Keratinocyte (primary cell): ENCODE measurements at regions not wholly inside any gene's neighbourhood (a gene's known extent, or its start where the extent isn't known, plus 50 kb on each side); places are given as distances from the start of the nearest gene placed in this dataset.

Source experiments
- DNase-seq: peaks from one replicate; pipeline ENCODE4 v3.0.0-alpha.2; 2011; ENCODE audit warnings: low read depth, missing footprints, low spot score
- FAIRE-seq: peaks from 2 replicates; lab custom pipeline; 2011; peaks lifted over from hg19 to GRCh38; lab: Jason Lieb, UNC
- H2AFZ ChIP-seq: 2 replicates; pipeline ENCODE4 v1.6.0; 2012; ENCODE audit warnings: low read length, control low read depth, inconsistent platforms; ENCODE audit not compliant: control insufficient read depth
- H3K27ac ChIP-seq: 2 replicates; pipeline ENCODE4 v1.5.1; 2011; ENCODE audit warnings: low read length; ENCODE audit not compliant: control insufficient read depth, insufficient read depth
- H3K27me3 ChIP-seq: 3 replicates; pipeline ENCODE4 v1.6.0; 2011; ENCODE audit warnings: low read length; ENCODE audit not compliant: control insufficient read depth, insufficient read depth; ENCODE audit errors: extremely low read depth
- H3K36me3 ChIP-seq, 2 experiments: 2 replicates in 1 of 2; 3 replicates in 1 of 2; pipeline ENCODE4 v1.5.1; 2011; ENCODE audit warnings: low read length in 2 of 2, mild to moderate bottlenecking in 1 of 2; ENCODE audit not compliant: control insufficient read depth in 2 of 2, insufficient read depth in 2 of 2; ENCODE audit errors: extremely low read depth in 1 of 2
- H3K4me1 ChIP-seq: 3 replicates; pipeline ENCODE4 v1.5.1; 2011; ENCODE audit warnings: low read length; ENCODE audit not compliant: control insufficient read depth, insufficient read depth; ENCODE audit errors: extremely low read depth
- H3K4me2 ChIP-seq: 3 replicates; pipeline ENCODE4 v1.6.0; 2011; ENCODE audit warnings: low read depth, low read length; ENCODE audit not compliant: control insufficient read depth, insufficient read depth; ENCODE audit errors: extremely low read depth
- H3K4me3 ChIP-seq, 3 experiments: fragments of 200-600 bp in 1 of 3; sonication (generic) in 1 of 3; 2 replicates in 2 of 3; 3 replicates in 1 of 3; pipeline ENCODE4 v1.5.1; 2011 to 2016; ENCODE audit warnings: low read length in 3 of 3, mild to moderate bottlenecking in 3 of 3, control low read depth in 2 of 3, inconsistent platforms in 1 of 3, low read depth in 1 of 3, mixed read lengths in 1 of 3, mixed run types in 1 of 3, moderate library complexity in 1 of 3; ENCODE audit not compliant: control insufficient read depth in 2 of 3, insufficient read depth in 2 of 3; ENCODE audit errors: extremely low read depth in 1 of 3
- H3K79me2 ChIP-seq: 2 replicates; pipeline ENCODE4 v1.6.0; 2012; ENCODE audit warnings: low read length; ENCODE audit not compliant: control insufficient read depth, insufficient read depth
- H3K9ac ChIP-seq: 3 replicates; pipeline ENCODE4 v1.6.0; 2011; ENCODE audit warnings: low read length; ENCODE audit not compliant: control insufficient read depth, insufficient read depth; ENCODE audit errors: extremely low read depth
- H3K9me1 ChIP-seq: 3 replicates; pipeline ENCODE4 v1.6.0; 2011; ENCODE audit warnings: low read length; ENCODE audit not compliant: control insufficient read depth, insufficient read depth; ENCODE audit errors: extremely low read depth
- H3K9me3 ChIP-seq: 2 replicates; pipeline ENCODE4 v1.5.1; 2012; ENCODE audit warnings: low read depth, low read length; ENCODE audit not compliant: control insufficient read depth
- H4K20me1 ChIP-seq: 3 replicates; pipeline ENCODE4 v1.6.0; 2011; ENCODE audit warnings: low read length; ENCODE audit not compliant: control insufficient read depth, insufficient read depth; ENCODE audit errors: extremely low read depth
- EZH2 ChIP-seq: IDR thresholded peaks from one replicate; pipeline ENCODE4 v1.6.1; 2012; ENCODE audit warnings: inconsistent platforms, mild to moderate bottlenecking, low read length, moderate library complexity
- dilution Hi-C: fragments of 300-500 bp; cut with MboI; formaldehyde crosslinking; loops from one replicate; pipeline ENCODE4 v1.7.0; 2020; ENCODE audit warnings: low sequenced_read_pairs; ENCODE audit not compliant: extremely low pct_ligation_motif_present
- TF ChIP-seq, protein P1 (sequence below), 3 experiments: IDR thresholded peaks in 1 of 3; conservative IDR thresholded peaks in 1 of 3; optimal IDR thresholded peaks in 1 of 3; 2 replicates in 2 of 3; 3 replicates in 1 of 3; pipeline versions ENCODE3 to v1.5.1; 2011; ENCODE audit warnings: low read length in 3 of 3, mild to moderate bottlenecking in 3 of 3, moderate library complexity in 2 of 3, control low read depth in 1 of 3, inconsistent platforms in 1 of 3; ENCODE audit not compliant: insufficient read depth in 2 of 3; ENCODE audit errors: extremely low read depth in 1 of 3

DNA sequence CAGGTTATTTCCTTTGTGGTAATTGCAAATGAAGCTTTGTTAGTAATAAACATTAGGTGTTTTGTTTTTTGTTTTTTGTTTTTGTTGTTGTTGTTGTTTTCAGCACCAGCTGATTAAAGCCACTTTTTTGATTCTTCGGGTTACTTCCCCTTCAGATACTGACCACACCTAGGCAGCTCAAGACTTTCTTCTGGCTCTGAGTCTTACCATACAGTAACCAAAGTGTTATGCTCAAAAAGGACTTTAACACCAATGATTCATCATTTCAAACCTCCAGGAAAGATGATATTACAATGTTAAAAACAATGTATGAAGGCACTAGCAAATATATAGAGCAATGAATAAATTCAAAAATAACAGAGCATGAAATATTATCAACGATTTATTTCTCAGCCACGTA is 265.2 kb upstream of the SP8 start:
- DNase-seq: no peak

DNA sequence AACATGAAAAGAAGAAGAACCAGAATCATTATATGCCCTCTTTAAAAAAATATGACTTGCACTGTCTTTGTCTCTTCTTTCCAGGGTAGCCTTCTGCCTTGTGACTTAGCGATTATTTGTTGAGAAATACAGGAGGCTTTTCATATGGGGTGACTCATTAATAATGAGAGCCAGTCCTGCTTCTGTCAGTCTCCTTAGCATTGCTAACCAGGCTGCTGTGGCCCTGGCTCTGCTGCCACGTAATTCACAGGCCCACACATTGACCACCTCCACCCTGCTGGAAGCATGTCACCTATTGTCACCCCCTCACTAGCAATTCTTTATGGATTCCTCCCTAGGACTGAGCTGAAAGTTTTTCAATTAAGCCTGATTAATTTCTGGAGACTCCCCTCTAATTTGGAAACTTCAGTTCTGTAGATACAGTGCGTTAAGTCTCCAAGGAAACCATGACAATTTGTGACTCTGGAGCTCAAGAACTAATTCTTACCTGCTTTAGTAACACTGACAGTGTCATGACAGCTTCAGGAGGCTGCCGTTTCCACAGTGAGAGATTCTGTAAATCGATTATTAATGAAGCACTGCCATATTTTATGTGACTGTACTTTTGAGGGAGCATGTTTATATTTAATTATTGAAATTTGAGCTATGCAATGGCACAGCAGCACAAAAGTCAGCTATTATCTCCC is 267.9 kb upstream of the SP8 start:
- Histone ChIP-seq H3K4me3 (no peak overlapping the region), H3K27me3 (no peaks in the 10 kb centered on the region), H3K27ac (no peak overlapping the region), H3K9ac (no peak overlapping the region), H2AFZ (no peak overlapping the region), H4K20me1 (no peaks in the 10 kb centered on the region), H3K4me1 (peaks cover 5% of the 10 kb centered on the region), H3K4me2 (no peak overlapping the region), H3K79me2 (no peaks in the 10 kb centered on the region), H3K9me3 (peaks cover 7% of the 10 kb centered on the region), H3K9me1 (no peaks in the 10 kb centered on the region), H3K36me3 (no peaks in the 10 kb centered on the region)
- no peak for FAIRE-seq
- no peak for DNase-seq
- dilution Hi-C loops: no loop called here
- TF ChIP-seq, protein P1, sequence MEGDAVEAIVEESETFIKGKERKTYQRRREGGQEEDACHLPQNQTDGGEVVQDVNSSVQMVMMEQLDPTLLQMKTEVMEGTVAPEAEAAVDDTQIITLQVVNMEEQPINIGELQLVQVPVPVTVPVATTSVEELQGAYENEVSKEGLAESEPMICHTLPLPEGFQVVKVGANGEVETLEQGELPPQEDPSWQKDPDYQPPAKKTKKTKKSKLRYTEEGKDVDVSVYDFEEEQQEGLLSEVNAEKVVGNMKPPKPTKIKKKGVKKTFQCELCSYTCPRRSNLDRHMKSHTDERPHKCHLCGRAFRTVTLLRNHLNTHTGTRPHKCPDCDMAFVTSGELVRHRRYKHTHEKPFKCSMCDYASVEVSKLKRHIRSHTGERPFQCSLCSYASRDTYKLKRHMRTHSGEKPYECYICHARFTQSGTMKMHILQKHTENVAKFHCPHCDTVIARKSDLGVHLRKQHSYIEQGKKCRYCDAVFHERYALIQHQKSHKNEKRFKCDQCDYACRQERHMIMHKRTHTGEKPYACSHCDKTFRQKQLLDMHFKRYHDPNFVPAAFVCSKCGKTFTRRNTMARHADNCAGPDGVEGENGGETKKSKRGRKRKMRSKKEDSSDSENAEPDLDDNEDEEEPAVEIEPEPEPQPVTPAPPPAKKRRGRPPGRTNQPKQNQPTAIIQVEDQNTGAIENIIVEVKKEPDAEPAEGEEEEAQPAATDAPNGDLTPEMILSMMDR (optimal IDR thresholded peaks at IDR 0.05 in 1 of 3, IDR thresholded peaks at IDR 0.05 in 1 of 3, conservative IDR thresholded peaks at IDR 0.05 in 1 of 3; ENCODE audit: extremely low read depth in 1 of 3, insufficient read depth in 2 of 3, low read length in 3 of 3): no peak
- TF ChIP-seq EZH2: no peak

More for the DNA sequence above, 265.2 kb upstream of the SP8 start:
- no peak overlapping the region for H3K9ac ChIP-seq
- H3K9me3 ChIP-seq: no peaks in the 10 kb centered on the region
- H3K4me1 ChIP-seq: no peaks in the 10 kb centered on the region
- no peak overlapping the region for H3K4me2 ChIP-seq
- no peak for FAIRE-seq
- H3K9me1 ChIP-seq: no peaks in the 10 kb centered on the region
- no peaks in the 10 kb centered on the region for H4K20me1 ChIP-seq
- no peaks in the 10 kb centered on the region for H3K27me3 ChIP-seq
- dilution Hi-C loops: no loop called here
- no peak overlapping the region for H3K4me3 ChIP-seq
- no peak for TF ChIP-seq EZH2
- TF ChIP-seq, protein P1 (optimal IDR thresholded peaks at IDR 0.05 in 1 of 3, IDR thresholded peaks at IDR 0.05 in 1 of 3, conservative IDR thresholded peaks at IDR 0.05 in 1 of 3; ENCODE audit: extremely low read depth in 1 of 3, insufficient read depth in 2 of 3, low read length in 3 of 3): no peak
- H3K79me2 ChIP-seq: no peaks in the 10 kb centered on the region
- no peaks in the 10 kb centered on the region for H3K36me3 ChIP-seq
- H3K27ac ChIP-seq: no peak overlapping the region
- no peak overlapping the region for H2AFZ ChIP-seq
